Mesendoderm (in vitro differentiated cells): ENCODE measurements at regions not wholly inside any gene's neighbourhood (a gene's known extent, or its start where the extent isn't known, plus 50 kb on each side); places are given as distances from the start of the nearest gene placed in this dataset.

Experiments used
- DNase-seq: peaks from one replicate; pipeline ENCODE4 v3.0.0; 2013
- H2AK5ac ChIP-seq: 2 replicates; pipeline ENCODE4 v1.6.1; 2013; ENCODE audit warnings: low read length, inconsistent platforms
- H2BK120ac ChIP-seq: 2 replicates; pipeline ENCODE4 v1.6.1; 2013; ENCODE audit warnings: low read depth, mild to moderate bottlenecking, low read length, moderate library complexity, mixed read lengths
- H2BK15ac ChIP-seq: replicated peaks from 2 replicates; pipeline ENCODE4 v1.6.1; 2013; ENCODE audit warnings: low read depth, mild to moderate bottlenecking, moderate library complexity
- H2BK5ac ChIP-seq: 2 replicates; pipeline ENCODE4 v1.6.1; 2013; ENCODE audit warnings: low read length, inconsistent platforms
- H3K18ac ChIP-seq: 2 replicates; pipeline ENCODE4 v1.6.1; 2013; ENCODE audit warnings: mild to moderate bottlenecking, low read length, mixed read lengths
- H3K23ac ChIP-seq: one replicate; pipeline ENCODE4 v1.6.1; 2013; ENCODE audit warnings: low read length
- H3K27ac ChIP-seq: 2 replicates; pipeline ENCODE4 v1.5.1; 2013; ENCODE audit warnings: low read depth, mild to moderate bottlenecking, inconsistent platforms, low read length, moderate library complexity
- H3K27me3 ChIP-seq: 2 replicates; pipeline ENCODE4 v1.6.1; 2013; ENCODE audit warnings: low read length, control low read depth, mild to moderate bottlenecking, inconsistent platforms; ENCODE audit not compliant: insufficient read depth, poor library complexity
- H3K36me3 ChIP-seq: 2 replicates; pipeline ENCODE4 v1.6.1; 2013; ENCODE audit warnings: low read length, inconsistent platforms; ENCODE audit not compliant: control insufficient read depth, insufficient read depth
- H3K4ac ChIP-seq: one replicate; pipeline ENCODE4 v1.6.1; 2013; ENCODE audit warnings: low read depth, mild to moderate bottlenecking, low read length, moderate library complexity
- H3K4me1 ChIP-seq: 2 replicates; pipeline ENCODE4 v1.6.1; 2013; ENCODE audit warnings: low read depth, low read length, inconsistent platforms; ENCODE audit not compliant: control insufficient read depth
- H3K4me2 ChIP-seq: 2 replicates; pipeline ENCODE4 v1.6.1; 2013; ENCODE audit warnings: low read length
- H3K4me3 ChIP-seq: 2 replicates; pipeline ENCODE4 v1.5.1; 2013; ENCODE audit warnings: mild to moderate bottlenecking, low read length
- H3K56ac ChIP-seq: one replicate; pipeline ENCODE4 v1.6.1; 2013; ENCODE audit warnings: low read length
- H3K79me1 ChIP-seq: 2 replicates; pipeline ENCODE4 v1.6.1; 2013; ENCODE audit warnings: low read length, inconsistent platforms
- H3K79me2 ChIP-seq: 2 replicates; pipeline ENCODE4 v1.6.1; 2013; ENCODE audit warnings: mild to moderate bottlenecking, low read length; ENCODE audit not compliant: control insufficient read depth, insufficient read depth
- H3K9ac ChIP-seq: 2 replicates; pipeline ENCODE4 v1.6.1; 2013; ENCODE audit warnings: low read length, inconsistent platforms
- H4K5ac ChIP-seq: one replicate; pipeline ENCODE4 v1.6.1; 2013; ENCODE audit warnings: low read length
- H4K8ac ChIP-seq: one replicate; pipeline ENCODE4 v1.6.1; 2013; ENCODE audit warnings: low read depth, mild to moderate bottlenecking, control low read depth, low read length, moderate library complexity
- WGBS: extraction: QIAGEN DNeasy Blood & Tissue Kit; methylation state at CpG from one replicate; pipeline ENCODE4 v1.1.7; 2013; ENCODE audit warnings: low lambda C conversion rate, missing lambda C conversion rate; ENCODE audit not compliant: insufficient coverage; ENCODE audit errors: extremely low coverage; 5-methylcytosine and 5-hydroxymethylcytosine counted together

GRCh38 chr2:41990245-41990644 lies 57.6 kb upstream of the PKDCC start:
- Histone ChIP-seq H2AK5ac (no peak overlapping the region), H2BK120ac (no peak overlapping the region), H3K56ac (peak overlapping the region; percentile 17), H4K8ac (no peak overlapping the region), H2BK15ac (no peak overlapping the region), H3K27ac (no peak overlapping the region), H3K4me3 (no peak overlapping the region), H3K79me1 (no peaks in the 10 kb centered on the region), H3K4me1 (peaks cover 22% of the 10 kb centered on the region), H3K27me3 (no peaks in the 10 kb centered on the region), H3K9ac (no peak overlapping the region), H3K79me2 (no peaks in the 10 kb centered on the region), H3K23ac (no peak overlapping the region), H4K5ac (no peak overlapping the region), H3K4ac (no peak overlapping the region), H3K4me2 (no peak overlapping the region), H3K36me3 (no peaks in the 10 kb centered on the region), H2BK5ac (no peak overlapping the region), H3K18ac (no peak overlapping the region)
- WGBS, result no CpG with 5 or more reads among the region's 4 CpGs
- no peak for DNase-seq

DNA sequence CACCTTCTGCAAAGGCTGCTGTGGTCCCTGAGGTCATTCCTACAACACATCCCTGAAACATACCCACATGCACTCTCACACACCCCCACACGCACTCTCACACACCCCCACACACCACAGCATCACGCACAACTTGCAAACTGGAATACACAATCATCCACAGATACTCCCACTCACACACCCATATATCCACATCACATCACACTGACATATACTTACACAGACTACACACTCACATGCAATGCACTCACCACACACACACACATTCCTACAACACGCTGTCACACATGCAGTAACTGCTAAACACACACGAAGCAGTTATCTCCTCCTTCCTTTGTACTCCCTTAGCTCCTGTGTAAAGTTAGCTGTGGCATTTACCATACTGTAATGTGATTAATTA lies 57.1 kb upstream of the PKDCC start:
- Histone ChIP-seq H4K8ac (no peak overlapping the region), H2BK5ac (peak overlapping the region; percentile 48), H2AK5ac (peak overlapping the region; percentile 81), H3K9ac (no peak overlapping the region), H3K4me2 (no peak overlapping the region), H3K23ac (no peak overlapping the region), H2BK120ac (no peak overlapping the region), H3K36me3 (no peaks in the 10 kb centered on the region), H3K18ac (no peak overlapping the region), H3K4me3 (no peak overlapping the region), H3K4ac (no peak overlapping the region), H3K56ac (peak overlapping the region; percentile 43), H4K5ac (no peak overlapping the region), H3K4me1 (peaks cover 22% of the 10 kb centered on the region), H3K79me2 (no peaks in the 10 kb centered on the region), H3K27ac (no peak overlapping the region), H2BK15ac (no peak overlapping the region), H3K27me3 (no peaks in the 10 kb centered on the region), H3K79me1 (no peaks in the 10 kb centered on the region)
- WGBS, result 100% methylated on average over 1 of the region's 4 CpGs
- DNase-seq, result peak; percentile 44

GRCh38 chr2:41992056-41992642 lies 55.7 kb upstream of the PKDCC start:
- peak overlapping the region; percentile 94 for H2AK5ac ChIP-seq
- no peak overlapping the region for H2BK15ac ChIP-seq
- H3K4me3 ChIP-seq, result no peak overlapping the region
- H3K79me1 ChIP-seq, result no peaks in the 10 kb centered on the region
- H3K4me1 ChIP-seq, result peaks cover 22% of the 10 kb centered on the region
- peak overlapping the region; percentile 9 for H3K18ac ChIP-seq
- WGBS, result no CpG with 5 or more reads among the region's 1 CpG
- peak overlapping the region; percentile 35 for H3K9ac ChIP-seq
- no peaks in the 10 kb centered on the region for H3K36me3 ChIP-seq
- H4K5ac ChIP-seq, result no peak overlapping the region
- peak overlapping the region; percentile 80 for H3K56ac ChIP-seq
- H3K4ac ChIP-seq, result no peak overlapping the region
- peak overlapping the region; percentile 84 for H3K27ac ChIP-seq
- H3K4me2 ChIP-seq, result peak overlapping the region; percentile 7
- no peaks in the 10 kb centered on the region for H3K27me3 ChIP-seq
- H4K8ac ChIP-seq, result no peak overlapping the region
- no peak overlapping the region for H2BK120ac ChIP-seq
- H3K79me2 ChIP-seq, result no peaks in the 10 kb centered on the region
- H2BK5ac ChIP-seq, result peak overlapping the region; percentile 53
- H3K23ac ChIP-seq, result no peak overlapping the region
- no peak for DNase-seq

- no peak overlapping the region for H2BK120ac ChIP-seq
Observed at GRCh38 chr2:41992671-41993434, 55.0 kb upstream of the PKDCC start.

DNA sequence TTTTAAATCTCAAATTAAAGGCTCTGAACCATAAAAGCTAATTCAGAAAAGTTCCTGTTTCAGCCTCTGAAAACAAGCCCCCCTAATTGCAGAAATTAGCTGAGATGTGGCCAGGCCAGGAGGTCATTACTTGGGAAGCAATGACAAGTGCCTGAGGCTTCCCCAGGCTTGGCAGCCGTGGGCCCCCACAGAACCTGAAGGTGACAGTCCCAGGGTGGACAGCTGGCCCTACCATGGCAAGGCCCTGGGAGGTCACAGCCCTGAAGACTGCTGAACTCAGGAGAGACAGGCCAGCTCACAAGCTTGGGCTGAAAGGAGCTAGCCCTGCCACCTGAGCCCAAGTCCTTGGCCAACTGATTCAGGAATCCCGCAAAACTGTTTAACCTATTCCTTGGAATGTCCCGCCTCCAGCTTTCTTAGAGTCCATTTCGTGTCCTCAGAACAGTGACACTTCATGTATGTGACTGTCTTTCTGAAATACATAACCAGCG lies 54.3 kb upstream of the PKDCC start:
- Histone ChIP-seq H3K9ac (no peak overlapping the region), H3K27me3 (no peaks in the 10 kb centered on the region), H4K8ac (no peak overlapping the region), H3K23ac (no peak overlapping the region), H2BK120ac (no peak overlapping the region), H4K5ac (no peak overlapping the region), H3K56ac (no peak overlapping the region), H3K27ac (no peak overlapping the region), H3K4me1 (peaks cover 22% of the 10 kb centered on the region), H3K4ac (no peak overlapping the region), H3K18ac (peak overlapping the region; percentile 46), H3K79me2 (no peaks in the 10 kb centered on the region), H3K79me1 (no peaks in the 10 kb centered on the region), H3K4me3 (no peak overlapping the region), H3K36me3 (no peaks in the 10 kb centered on the region), H2BK5ac (peak overlapping the region; percentile 39), H2AK5ac (peak overlapping the region; percentile 67), H2BK15ac (no peak overlapping the region), H3K4me2 (no peak overlapping the region)
- DNase-seq, result no peak
- WGBS, result no CpG with 5 or more reads among the region's 5 CpGs

More at GRCh38 chr2:41992671-41993434, 55.0 kb upstream of the PKDCC start:
- Histone ChIP-seq H2BK15ac (no peak overlapping the region), H3K23ac (no peak overlapping the region), H3K4me1 (peaks cover 22% of the 10 kb centered on the region), H3K27me3 (no peaks in the 10 kb centered on the region), H2BK5ac (peak overlapping the region; percentile 53), H3K79me2 (no peaks in the 10 kb centered on the region), H3K56ac (peak overlapping the region; percentile 80), H4K5ac (no peak overlapping the region), H3K9ac (no peak overlapping the region), H3K79me1 (no peaks in the 10 kb centered on the region), H3K27ac (peak overlapping the region; percentile 84), H3K4me3 (no peak overlapping the region), H2AK5ac (no peak overlapping the region), H3K4me2 (no peak overlapping the region), H3K36me3 (no peaks in the 10 kb centered on the region), H3K18ac (no peak overlapping the region), H4K8ac (no peak overlapping the region), H3K4ac (no peak overlapping the region)
- peak; percentile 95 for DNase-seq
- WGBS, result no CpG with 5 or more reads among the region's 12 CpGs
